ENCODE measurements at regions not wholly inside any gene's neighbourhood (a gene's known extent, or its start where the extent isn't known, plus 50 kb on each side); places are given as distances from the start of the nearest gene placed in this dataset.
"Not testable (repeated sequence)": the region's sequence is repeated elsewhere in the genome, so short reads cannot be mapped to it uniquely, and the experiment has no call there.

DNA sequence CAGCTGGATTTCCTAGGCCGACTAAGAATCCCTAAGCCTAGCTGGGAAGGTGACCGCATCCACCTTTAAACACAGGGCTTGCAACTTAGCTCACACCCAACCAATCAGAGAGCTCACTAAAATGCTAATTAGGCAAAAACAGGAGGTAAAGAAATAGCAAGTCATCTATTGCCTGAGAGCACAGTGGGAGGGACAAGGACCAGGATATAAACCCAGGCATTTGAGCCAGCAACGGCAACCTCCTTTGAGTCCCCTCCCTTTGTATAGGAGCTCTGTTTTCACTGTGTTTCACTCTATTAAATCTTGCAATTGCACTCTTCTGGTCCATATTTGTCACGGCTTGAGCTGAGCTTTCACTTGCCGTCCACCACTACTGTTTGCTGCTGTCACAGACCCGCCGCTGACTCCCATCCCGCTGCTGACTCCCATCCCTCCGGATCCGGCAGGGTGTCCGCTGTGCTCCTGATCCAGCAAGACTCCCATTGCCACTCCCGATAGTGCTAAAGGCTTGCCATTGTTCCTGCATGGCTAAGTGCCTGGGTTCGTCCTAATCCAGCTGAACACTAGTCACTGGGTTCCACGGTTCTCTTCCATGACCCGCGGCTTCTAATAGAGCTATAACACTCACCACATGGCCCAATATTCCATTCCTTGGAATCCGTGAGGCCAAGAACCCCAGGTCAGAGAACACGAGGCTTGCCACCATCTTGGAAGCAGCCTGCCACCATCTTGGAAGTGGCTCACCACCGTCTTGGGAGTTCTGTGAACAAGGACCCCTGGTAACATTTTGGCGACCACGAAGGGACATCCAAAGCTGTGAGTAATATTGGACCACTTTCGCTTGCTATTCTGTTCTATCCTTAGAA, 885.8 kb upstream of the ATXN8OS start:
- TF ChIP-seq CTCF (IDR thresholded peaks at IDR 0.05; ENCODE audit: insufficient read depth, low read depth, low read length); EZH2 (IDR thresholded peaks at IDR 0.05; ENCODE audit: insufficient read depth, low read length): not testable (repeated sequence)
